ES-I3 (cell line): ENCODE measurements at regions not wholly inside any gene's neighbourhood (a gene's known extent, or its start where the extent isn't known, plus 50 kb on each side); places are given as distances from the start of the nearest gene placed in this dataset.

ENCODE experiments used
- H3K36me3 ChIP-seq: 2 replicates; pipeline ENCODE4 v1.6.1; 2013; ENCODE audit warnings: mild to moderate bottlenecking, low read length, control low read depth, moderate library complexity; ENCODE audit not compliant: insufficient read depth
- H3K4me1 ChIP-seq: 2 replicates; pipeline ENCODE4 v1.6.1; 2013; ENCODE audit warnings: mild to moderate bottlenecking, control low read depth, low read length; ENCODE audit not compliant: insufficient read depth
- H3K9ac ChIP-seq: 2 replicates; pipeline ENCODE4 v1.6.1; 2013; ENCODE audit warnings: low read depth, mild to moderate bottlenecking, low read length, moderate library complexity
- H3K9me3 ChIP-seq: 2 replicates; pipeline ENCODE4 v1.6.1; 2013; ENCODE audit warnings: mild to moderate bottlenecking, low read length, moderate library complexity; ENCODE audit not compliant: control insufficient read depth, insufficient read depth

DNA sequence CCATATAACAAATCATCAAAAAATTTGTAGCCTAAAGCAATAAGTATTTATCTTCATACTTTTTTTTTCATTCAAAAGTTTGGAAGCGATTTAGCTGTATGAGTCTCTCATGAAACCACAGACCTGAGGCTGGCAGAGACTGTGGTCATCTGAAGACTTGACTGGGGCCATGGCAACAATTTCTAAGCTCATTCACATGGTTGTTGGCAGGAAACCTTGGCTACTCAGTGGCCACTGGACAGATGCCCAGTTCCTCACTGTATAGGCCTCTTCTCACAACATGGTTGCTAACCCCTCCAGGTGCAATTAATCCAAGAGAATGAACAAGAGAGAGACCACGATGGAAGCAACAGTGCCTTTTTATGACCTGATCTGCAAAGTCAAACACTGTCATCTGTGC, 235.9 kb downstream of the BTBD3 start:
- no peaks in the 10 kb centered on the region for H3K9me3 ChIP-seq
- H3K36me3 ChIP-seq = no peaks in the 10 kb centered on the region
- no peaks in the 10 kb centered on the region for H3K4me1 ChIP-seq
- no peak overlapping the region for H3K9ac ChIP-seq

DNA sequence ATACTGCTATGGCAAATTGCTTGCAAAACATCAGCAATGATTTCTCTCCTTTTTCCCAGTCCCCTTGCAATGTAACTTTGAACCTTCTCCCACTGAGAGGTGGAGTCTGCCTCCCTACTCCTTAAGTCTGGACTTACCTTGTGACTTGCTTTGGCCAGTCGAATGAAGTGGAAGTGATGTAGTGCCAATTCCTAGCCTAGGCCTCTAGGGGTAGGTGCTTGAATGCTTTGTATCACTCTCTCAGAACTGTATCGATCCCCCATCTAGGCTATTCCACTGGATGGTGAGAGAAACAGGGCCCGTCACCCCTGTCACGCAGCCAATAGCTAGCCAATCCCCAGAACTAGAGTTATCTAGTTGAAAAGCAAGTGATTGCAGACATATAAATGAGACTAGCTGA, 238.6 kb downstream of the BTBD3 start:
- H3K4me1 ChIP-seq = no peaks in the 10 kb centered on the region
- no peaks in the 10 kb centered on the region for H3K9me3 ChIP-seq
- no peak overlapping the region for H3K9ac ChIP-seq
- no peaks in the 10 kb centered on the region for H3K36me3 ChIP-seq

DNA sequence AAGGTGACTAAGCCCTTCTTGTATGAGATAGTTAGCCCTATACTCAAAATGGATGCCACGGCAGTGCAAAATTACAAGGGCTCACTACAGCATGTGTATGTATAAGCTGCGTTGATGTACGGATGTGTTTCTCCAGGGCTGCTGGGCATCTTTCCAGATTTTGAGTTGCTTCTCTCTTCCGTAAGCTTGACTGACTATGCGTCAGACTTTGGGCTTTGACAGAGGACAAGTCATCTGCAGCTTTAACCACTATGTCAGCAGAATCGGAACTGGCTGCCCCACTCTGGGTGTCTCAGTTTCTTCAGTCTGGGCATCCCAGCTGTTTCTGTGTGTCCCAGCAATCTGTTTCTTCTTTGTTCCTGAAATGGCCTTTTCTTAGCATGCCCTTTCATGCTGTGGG, 241.6 kb downstream of the BTBD3 start:
- H3K9me3 ChIP-seq = no peaks in the 10 kb centered on the region
- no peaks in the 10 kb centered on the region for H3K4me1 ChIP-seq
- no peak overlapping the region for H3K9ac ChIP-seq
- no peaks in the 10 kb centered on the region for H3K36me3 ChIP-seq

DNA sequence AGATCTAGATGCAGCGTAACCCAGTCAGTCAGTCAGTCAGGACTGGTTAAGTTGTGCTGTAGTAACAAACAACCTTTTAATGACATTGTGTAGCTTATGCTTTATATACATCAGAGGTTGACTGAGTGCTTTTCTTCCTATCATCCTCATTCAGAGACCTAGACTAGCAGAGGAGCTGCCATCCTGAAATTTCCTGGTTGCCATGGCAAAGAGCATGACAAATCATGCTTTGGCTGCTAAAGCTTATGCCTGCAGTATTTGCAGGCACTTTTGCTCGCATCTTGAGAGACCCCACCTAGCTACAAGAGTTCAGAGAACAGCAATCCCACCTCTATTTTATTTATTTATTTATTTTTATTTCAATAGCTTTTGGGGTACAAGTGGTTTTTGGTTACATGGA, 244.0 kb downstream of the BTBD3 start:
- Histone ChIP-seq H3K9ac (no peak overlapping the region), H3K36me3 (no peaks in the 10 kb centered on the region), H3K9me3 (no peaks in the 10 kb centered on the region), H3K4me1 (no peaks in the 10 kb centered on the region)

DNA sequence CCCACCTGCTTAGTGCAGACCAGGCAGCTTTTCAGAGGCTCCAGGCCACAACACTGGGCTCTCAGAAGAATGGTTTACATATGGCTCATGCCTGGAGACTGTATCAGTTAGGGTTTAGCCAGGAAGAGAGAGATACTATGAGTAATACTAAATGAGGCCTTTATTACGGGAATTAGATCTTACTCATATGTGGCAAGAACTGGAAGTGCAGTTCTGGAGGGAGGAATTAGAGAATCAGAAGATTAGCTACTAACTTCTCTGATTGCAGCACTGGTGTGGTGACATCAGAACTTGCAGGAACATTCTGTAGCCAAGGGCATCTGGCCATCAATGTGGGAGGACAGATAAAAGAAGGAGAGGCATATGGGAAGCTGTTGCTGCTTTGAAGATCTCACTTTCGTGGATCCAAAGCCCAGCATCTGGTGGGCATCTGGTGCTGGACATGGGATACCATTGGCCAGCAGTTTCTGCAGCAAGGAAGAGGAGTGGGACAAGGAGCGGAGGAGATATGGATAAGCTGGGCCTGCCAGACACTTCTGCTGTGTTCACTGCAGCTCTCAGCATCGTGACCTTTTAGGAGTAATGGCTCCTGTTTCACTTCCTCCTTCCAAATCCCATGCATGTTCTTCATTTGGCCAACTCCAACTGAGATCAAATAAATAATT, 248.5 kb downstream of the BTBD3 start:
- no peaks in the 10 kb centered on the region for H3K4me1 ChIP-seq
- H3K36me3 ChIP-seq = no peaks in the 10 kb centered on the region
- H3K9ac ChIP-seq = no peak overlapping the region
- no peaks in the 10 kb centered on the region for H3K9me3 ChIP-seq

DNA sequence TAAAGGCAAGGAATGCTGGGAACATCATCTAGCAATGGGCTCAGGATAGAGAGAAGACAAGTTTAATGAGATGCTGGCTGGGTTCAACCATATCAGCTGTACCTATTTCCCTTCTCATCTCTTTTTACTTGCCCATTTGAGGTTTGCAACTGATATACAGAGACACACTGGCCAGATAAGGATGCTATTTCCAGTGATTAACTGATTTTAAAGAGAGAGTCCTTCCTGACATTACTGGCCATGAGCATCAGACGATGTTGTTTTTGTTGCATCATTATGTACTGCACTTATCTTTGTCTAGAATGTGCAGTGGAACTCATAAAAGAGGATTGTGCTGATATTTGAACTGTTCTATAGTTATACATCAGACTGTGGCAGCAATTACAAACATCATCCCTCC, 252.7 kb downstream of the BTBD3 start:
- H3K9ac ChIP-seq = no peak overlapping the region
- H3K9me3 ChIP-seq = no peaks in the 10 kb centered on the region
- 0 out of 2 replicates have a peak, but pooled peaks cover 3% of the 10 kb centered on the region for H3K4me1 ChIP-seq
- no peaks in the 10 kb centered on the region for H3K36me3 ChIP-seq

DNA sequence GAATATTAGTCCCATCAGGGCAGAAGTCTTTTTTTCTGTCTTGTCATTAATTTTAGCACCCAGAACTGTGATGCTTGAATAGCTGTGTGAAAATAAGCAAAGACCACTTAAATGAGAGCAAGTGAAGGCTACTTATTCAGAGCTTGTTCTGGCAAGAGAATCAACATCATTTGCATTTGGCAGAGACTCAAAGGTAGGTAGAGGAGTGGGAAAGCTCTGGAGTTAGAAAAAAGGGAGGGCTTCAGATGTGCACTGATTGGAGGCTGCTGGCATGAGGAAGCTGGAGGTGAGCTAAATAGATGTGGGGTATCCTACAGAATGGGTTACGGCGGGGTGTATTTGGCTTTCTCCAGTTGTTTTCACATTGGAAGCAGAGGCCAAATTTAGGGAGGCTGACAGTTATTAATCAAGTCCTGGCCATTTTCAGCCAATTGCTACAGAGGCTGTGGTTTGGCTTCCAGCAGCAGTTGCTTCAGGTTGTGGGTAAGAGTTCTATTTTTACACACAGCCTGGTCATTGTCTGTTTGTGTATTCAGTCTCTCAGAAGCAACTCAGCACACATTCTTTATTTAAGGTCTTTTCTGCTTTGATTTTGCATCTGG, 254.3 kb downstream of the BTBD3 start:
- H3K9ac ChIP-seq = no peak overlapping the region
- H3K9me3 ChIP-seq = no peaks in the 10 kb centered on the region
- H3K36me3 ChIP-seq = no peaks in the 10 kb centered on the region
- H3K4me1 ChIP-seq = 0 out of 2 replicates have a peak, but pooled peaks cover 3% of the 10 kb centered on the region

DNA sequence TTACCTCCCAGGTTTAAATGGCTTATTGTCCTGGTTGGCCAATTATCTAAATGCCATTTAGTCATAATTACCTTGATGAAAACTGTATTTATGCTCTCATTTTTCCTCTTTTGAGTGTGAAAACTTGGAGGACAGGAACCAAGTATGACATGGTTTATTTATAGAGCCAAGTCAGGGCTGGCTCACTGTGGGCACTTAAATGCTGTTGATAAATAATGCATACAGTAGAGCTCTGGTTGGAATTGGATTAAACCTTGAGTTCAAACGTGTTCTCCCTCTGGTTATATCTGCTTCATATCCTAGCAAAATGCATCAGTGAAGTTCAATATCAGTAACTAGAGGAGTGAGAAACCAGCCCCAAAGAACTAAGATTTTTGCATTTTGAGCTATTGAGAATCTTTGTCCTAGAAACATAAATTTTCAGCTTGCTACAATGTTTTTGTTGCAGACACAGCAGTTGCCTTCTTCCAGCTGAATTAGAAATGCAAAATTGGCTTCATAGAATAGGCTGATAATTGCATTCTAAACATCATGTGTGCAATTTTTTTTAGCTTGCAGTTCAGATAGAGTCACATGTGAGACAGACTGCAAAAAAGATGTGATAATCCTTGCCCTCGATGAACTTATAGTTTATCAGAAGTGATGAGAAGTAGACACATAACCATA, 255.8 kb downstream of the BTBD3 start:
- H3K9ac ChIP-seq = no peak overlapping the region
- no peaks in the 10 kb centered on the region for H3K9me3 ChIP-seq
- 0 out of 2 replicates have a peak, but pooled peaks cover 3% of the 10 kb centered on the region for H3K4me1 ChIP-seq
- H3K36me3 ChIP-seq = no peaks in the 10 kb centered on the region

DNA sequence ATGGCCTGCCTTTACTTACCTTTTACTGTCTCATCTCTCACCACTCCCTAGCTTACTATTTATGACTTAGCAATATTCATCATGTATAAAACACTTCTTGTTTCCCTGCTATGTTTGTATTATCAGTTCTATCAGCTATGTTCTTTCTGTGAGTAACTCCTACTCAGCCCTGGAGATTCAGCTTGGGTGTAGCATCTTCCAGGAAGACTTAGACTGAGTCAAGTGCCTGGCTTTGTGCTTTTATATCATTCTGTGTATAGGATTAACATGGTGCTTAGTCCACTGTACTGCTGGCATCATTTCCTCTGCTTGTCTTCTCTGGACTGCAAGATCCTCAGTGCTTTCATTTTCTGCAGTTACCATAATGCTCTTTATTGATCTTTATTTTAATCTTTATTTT, 257.8 kb downstream of the BTBD3 start:
- no peaks in the 10 kb centered on the region for H3K9me3 ChIP-seq
- H3K4me1 ChIP-seq = 0 out of 2 replicates have a peak, but pooled peaks cover 3% of the 10 kb centered on the region
- no peaks in the 10 kb centered on the region for H3K36me3 ChIP-seq
- no peak overlapping the region for H3K9ac ChIP-seq

DNA sequence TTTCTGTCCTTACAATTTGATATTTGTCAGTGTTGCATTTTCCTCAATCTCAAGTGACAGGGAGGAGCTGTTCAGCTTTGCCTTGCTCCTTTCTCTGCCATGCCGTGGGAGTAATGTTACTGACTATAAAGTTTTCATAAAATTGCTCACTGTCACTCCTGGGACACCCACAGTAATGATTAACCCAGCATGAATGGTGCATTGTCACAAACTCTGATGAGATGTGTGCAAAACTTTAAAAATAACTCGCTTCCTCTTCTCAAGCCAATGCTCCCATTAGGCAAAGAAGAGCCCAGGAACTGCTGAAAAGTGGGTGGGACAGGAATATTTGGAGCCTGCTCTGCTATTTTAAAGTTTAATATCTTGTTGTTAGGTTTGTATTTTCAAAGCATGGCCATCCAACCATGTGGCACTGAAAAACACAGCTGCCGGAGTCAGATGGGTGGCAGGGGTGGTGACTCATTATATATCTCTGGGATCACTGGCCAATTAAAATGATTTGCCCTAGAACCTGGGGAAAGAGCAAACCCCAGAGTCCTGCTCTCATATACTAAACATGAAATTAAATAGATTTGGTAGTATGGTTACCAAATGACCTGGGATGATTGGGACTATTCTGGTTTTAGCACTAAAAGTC, 260.1 kb downstream of the BTBD3 start:
- no peaks in the 10 kb centered on the region for H3K4me1 ChIP-seq
- H3K9me3 ChIP-seq = no peaks in the 10 kb centered on the region
- no peaks in the 10 kb centered on the region for H3K36me3 ChIP-seq
- H3K9ac ChIP-seq = no peak overlapping the region

DNA sequence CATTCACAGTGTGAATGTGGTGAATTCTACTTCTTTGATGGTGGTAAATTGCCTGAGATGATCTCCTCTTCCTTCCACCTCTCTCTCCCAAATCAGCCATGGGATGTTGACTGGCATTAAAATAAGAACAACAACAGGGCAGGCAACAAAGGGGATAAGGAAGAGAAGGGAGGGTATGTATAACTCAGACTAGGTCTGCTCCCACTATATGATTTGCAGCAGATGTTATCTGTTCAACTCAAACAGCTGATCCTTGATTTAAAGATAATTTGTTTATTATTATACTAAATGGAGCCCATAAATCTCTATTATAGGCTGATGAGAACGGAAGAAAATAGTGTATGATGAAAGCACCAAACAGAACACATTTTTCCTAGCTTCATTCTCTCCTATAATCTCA, 262.0 kb downstream of the BTBD3 start:
- no peak overlapping the region for H3K9ac ChIP-seq
- no peaks in the 10 kb centered on the region for H3K4me1 ChIP-seq
- no peaks in the 10 kb centered on the region for H3K36me3 ChIP-seq
- H3K9me3 ChIP-seq = no peaks in the 10 kb centered on the region

DNA sequence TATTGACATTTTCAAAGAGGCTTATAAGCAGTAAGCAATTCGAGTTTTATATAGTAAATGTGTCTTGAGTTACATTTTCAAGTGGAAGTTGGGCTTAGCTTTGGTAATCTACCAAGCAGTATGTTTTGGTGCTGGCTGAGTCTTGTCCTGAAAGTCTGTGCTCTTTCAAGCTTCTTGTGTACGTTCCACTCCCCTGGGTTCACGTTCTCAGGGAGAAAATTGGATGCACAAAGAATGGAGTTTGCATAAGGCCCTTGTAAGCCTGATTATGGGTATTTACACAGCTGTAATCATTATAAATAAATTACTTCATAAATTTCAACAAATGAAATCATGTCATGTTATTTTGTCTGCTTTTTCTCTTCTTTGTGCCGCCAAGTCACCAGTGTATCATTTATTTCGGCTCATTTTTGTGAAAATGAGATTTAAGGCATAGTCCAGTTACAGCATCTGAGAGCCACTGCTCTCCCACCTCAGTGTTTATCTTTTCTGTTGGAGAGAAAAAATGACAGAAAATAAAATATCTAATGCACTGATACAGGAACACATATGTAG, 262.5 kb downstream of the BTBD3 start:
- no peaks in the 10 kb centered on the region for H3K4me1 ChIP-seq
- H3K9ac ChIP-seq = no peak overlapping the region
- H3K9me3 ChIP-seq = no peaks in the 10 kb centered on the region
- H3K36me3 ChIP-seq = no peaks in the 10 kb centered on the region

DNA sequence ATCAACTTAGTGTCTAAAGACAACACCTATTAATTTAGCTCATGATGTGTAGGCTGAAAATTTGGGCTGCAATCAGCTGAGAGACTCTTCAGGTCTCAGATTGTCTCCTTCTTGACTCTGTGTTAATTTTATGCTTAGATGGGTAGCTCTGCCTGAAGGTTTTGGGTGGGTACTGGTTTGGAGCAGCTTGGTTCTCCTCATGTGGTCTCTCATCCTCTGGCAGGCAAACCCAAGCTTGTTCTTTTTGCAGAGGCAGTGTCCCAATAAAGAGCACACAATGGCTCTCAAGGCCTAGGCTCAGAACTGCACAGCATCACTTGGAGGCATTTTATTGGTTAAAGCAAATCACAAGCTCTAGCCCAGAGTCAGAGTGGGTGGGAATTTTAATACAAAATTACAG, 280.6 kb downstream of the BTBD3 start:
- Histone ChIP-seq H3K9me3 (no peaks in the 10 kb centered on the region), H3K9ac (no peak overlapping the region), H3K4me1 (no peaks in the 10 kb centered on the region), H3K36me3 (no peaks in the 10 kb centered on the region)

DNA sequence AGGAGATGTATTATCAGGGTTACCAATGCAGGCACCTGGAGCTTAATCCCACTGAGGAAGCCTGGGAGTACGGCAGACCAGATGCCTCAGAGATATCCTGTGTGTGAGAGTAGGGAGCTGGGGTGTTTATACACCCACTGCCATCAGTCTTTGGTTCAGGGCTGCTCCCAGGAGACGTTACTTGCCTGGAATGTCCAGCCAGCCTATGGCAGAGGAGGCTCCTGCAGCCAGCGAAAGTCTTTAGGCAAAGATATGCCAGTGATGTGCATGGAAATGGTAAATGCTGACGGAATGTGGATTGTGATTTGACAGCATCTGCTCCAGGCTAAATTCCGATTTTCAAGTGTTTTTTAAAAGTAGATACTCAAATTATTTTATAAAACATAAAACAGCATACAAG, 282.0 kb downstream of the BTBD3 start:
- H3K36me3 ChIP-seq = no peaks in the 10 kb centered on the region
- H3K9me3 ChIP-seq = no peaks in the 10 kb centered on the region
- no peak overlapping the region for H3K9ac ChIP-seq
- H3K4me1 ChIP-seq = no peaks in the 10 kb centered on the region
